Right ventricle myocardium superior (tissue), 1 donor: ENCODE measurements at regions not wholly inside any gene's neighbourhood (a gene's known extent, or its start where the extent isn't known, plus 50 kb on each side); places are given as distances from the start of the nearest gene placed in this dataset.

ENCODE experiments used
- ATAC-seq: fragments of 200-7000 bp; cut with Tn5 transposase; one replicate; pipeline ENCODE4 v1.9.1; 2020; ENCODE audit warnings: mild to moderate bottlenecking; ENCODE audit not compliant: poor library complexity
- DNase-seq: peaks from one replicate; pipeline ENCODE4 v3.0.0-alpha.2; 2020
- intact Hi-C: fragments of 100-400 bp; cut with DNase I; formaldehyde crosslinking; loops from one replicate; pipeline ENCODE4 v1.11.2; 2022
- donor health status: DM: no; HTN: yes; CAD: no; lungs with severe emphysema.

GRCh38 chr6:104068281-104068680 is 791.4 kb downstream of the HACE1 start:
- no peak for ATAC-seq
- DNase-seq = no peak
- intact Hi-C loops = no loop called here

GRCh38 chr6:104064876-104065275 is 794.8 kb downstream of the HACE1 start:
- ATAC-seq (no peak), DNase-seq (no peak)
- intact Hi-C loops = no loop called here

GRCh38 chr6:104050455-104050854 is 809.3 kb downstream of the HACE1 start:
- no peak for DNase-seq
- ATAC-seq = no peak
- intact Hi-C loops = no loop called here

GRCh38 chr6:104046426-104046825 is 813.3 kb downstream of the HACE1 start:
- ATAC-seq (no peak), DNase-seq (no peak)
- intact Hi-C loops = no loop called here

- DNase-seq (no peak), ATAC-seq (no peak)
Measured at GRCh38 chr6:104031346-104031745, 828.4 kb downstream of the HACE1 start.

GRCh38 chr6:104022126-104022525 is 837.6 kb downstream of the HACE1 start:
- intact Hi-C loops = no loop called here
- ATAC-seq (no peak), DNase-seq (no peak)

More at GRCh38 chr6:104031346-104031745, 828.4 kb downstream of the HACE1 start:
- intact Hi-C loops = no loop called here

GRCh38 chr6:104019075-104019753 is 840.5 kb downstream of the HACE1 start:
- DNase-seq (no peak), ATAC-seq (no peak)
- intact Hi-C loops = no loop called here

GRCh38 chr6:104017410-104018381 is 842.0 kb downstream of the HACE1 start:
- intact Hi-C loops = no loop called here
- no peak for DNase-seq
- ATAC-seq = no peak

GRCh38 chr6:104014163-104014959 is 845.4 kb downstream of the HACE1 start:
- intact Hi-C loops = no loop called here
- ATAC-seq (no peak), DNase-seq (no peak)

- intact Hi-C loops = no loop called here
- DNase-seq (no peak), ATAC-seq (no peak)
Measured at GRCh38 chr6:104013312-104013971, 846.3 kb downstream of the HACE1 start.

GRCh38 chr6:104010897-104011296 is 848.8 kb downstream of the HACE1 start:
- intact Hi-C loops = no loop called here
- DNase-seq = no peak
- no peak for ATAC-seq

- DNase-seq = no peak
- intact Hi-C loops = no loop called here
- ATAC-seq = no peak
Measured at GRCh38 chr6:104003803-104004516, 855.8 kb downstream of the HACE1 start.

GRCh38 chr6:103995571-103995970 is 864.1 kb downstream of the HACE1 start:
- intact Hi-C loops = no loop called here
- no peak for ATAC-seq

GRCh38 chr6:103983860-103984259 is 875.9 kb downstream of the HACE1 start:
- ATAC-seq (no peak), DNase-seq (no peak)
- intact Hi-C loops = no loop called here

More at GRCh38 chr6:103995571-103995970, 864.1 kb downstream of the HACE1 start:
- no peak for DNase-seq

GRCh38 chr6:103983011-103983410 is 876.7 kb downstream of the HACE1 start:
- ATAC-seq (no peak), DNase-seq (no peak)
- intact Hi-C loops = no loop called here

- intact Hi-C loops = no loop called here
- DNase-seq = no peak
- ATAC-seq = no peak
Measured at GRCh38 chr6:103982574-103982973, 877.1 kb downstream of the HACE1 start.

- DNase-seq (no peak), ATAC-seq (no peak)
- intact Hi-C loops = no loop called here
Measured at GRCh38 chr6:103979308-103979707, 880.4 kb downstream of the HACE1 start.

GRCh38 chr6:103937389-103937788 is 922.3 kb downstream of the HACE1 start:
- intact Hi-C loops = no loop called here
- DNase-seq = no peak
- no peak for ATAC-seq
